ENCODE measurements at regions not wholly inside any gene's neighbourhood (a gene's known extent, or its start where the extent isn't known, plus 50 kb on each side); places are given as distances from the start of the nearest gene placed in this dataset.

DNA sequence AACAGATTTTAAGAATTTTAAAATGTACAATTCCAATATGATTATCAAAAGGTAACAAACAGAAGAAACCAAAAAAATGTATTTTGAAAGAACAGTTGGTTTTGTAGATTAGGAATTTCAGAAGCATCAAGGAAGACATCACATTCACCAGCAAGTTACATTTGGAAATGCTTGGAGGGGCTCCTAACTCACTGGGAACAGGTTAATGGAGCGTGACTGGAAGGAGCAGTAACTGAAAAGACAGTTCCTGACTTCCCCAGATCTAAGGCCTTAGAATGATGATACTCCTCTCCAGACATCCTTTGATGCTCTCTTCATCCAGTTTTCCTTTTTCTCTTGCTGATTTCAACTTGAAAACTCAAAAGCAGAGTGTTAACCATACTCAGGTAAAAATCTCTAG lies 220.0 kb upstream of the EGLN3 start:
- TF ChIP-seq POLR2A (IDR thresholded peaks at IDR 0.05; ENCODE audit: low read length) (no peak), GATA1 (IDR thresholded peaks at IDR 0.05; ENCODE audit: low read depth, low read length) (no peak)
